ENCODE measurements at regions not wholly inside any gene's neighbourhood (a gene's known extent, or its start where the extent isn't known, plus 50 kb on each side); places are given as distances from the start of the nearest gene placed in this dataset.
"Not testable (repeated sequence)": the region's sequence is repeated elsewhere in the genome, so short reads cannot be mapped to it uniquely, and the experiment has no call there.

- no peak for DNase-seq (ENCODE audit: low read depth in 2 of 2)
These were observed 117.5 kb upstream of the SHB start for GRCh38 chr9:38186404-38187115.

DNA sequence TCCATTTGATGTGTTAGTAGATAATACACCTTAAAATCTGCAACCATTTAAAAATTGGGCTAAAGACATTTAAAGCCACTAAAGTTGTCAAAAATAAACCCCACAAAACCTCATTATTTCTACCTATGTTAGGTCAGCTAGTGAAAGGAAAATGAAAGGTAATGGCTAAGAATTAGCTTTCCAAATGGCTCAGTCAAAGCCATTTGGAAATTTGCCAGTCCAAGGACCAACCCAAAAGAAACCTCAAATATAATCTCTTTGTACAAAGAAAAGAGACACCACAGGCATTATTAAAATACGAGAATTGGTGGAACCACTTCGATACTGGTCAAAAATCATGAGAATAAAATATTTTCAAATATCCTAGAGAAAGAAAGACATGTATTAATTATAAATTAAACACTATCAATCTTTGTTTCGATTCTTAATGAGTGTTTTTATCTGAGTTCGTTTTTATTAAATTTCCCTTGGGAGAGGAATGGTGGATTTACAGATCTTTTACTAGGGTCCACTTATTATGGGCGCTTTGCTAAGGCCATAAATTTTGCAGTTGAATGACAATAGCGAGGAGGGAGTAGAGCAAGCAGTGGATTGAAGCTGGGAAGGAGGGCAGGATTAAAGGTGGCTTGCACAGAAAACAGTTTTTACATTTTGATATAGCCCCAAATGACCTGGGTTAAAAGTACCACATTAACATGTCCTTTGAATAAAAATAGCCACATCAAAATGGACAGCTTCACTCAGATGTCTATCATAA lies 116.8 kb upstream of the SHB start:
- DNase-seq (ENCODE audit: low read depth in 2 of 2) = no peak

- peak in 1 of 2 experiments; percentile 4 for DNase-seq (ENCODE audit: low read depth in 2 of 2)
These were observed 115.1 kb upstream of the SHB start for GRCh38 chr9:38183994-38184568.

DNA sequence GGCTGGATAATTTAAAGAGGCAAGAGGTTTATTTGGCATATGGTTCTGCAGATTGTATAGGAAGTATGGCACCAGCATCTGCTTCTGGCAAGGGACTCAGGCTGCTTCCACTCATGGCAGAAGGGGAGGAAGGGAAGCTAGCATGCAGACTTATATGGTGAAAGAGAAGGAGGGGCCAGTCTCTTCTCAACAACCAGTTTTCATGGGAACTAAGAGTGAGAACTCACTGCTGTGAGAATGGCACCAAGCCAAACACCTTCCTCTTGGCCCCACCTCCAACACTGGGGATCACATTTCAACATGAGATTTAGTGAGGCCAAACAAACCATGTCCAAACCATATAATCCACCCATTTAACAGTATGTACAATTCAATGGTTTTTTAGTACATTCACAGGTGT lies 113.3 kb upstream of the SHB start:
- no peak for DNase-seq (ENCODE audit: low read depth in 2 of 2)

DNA sequence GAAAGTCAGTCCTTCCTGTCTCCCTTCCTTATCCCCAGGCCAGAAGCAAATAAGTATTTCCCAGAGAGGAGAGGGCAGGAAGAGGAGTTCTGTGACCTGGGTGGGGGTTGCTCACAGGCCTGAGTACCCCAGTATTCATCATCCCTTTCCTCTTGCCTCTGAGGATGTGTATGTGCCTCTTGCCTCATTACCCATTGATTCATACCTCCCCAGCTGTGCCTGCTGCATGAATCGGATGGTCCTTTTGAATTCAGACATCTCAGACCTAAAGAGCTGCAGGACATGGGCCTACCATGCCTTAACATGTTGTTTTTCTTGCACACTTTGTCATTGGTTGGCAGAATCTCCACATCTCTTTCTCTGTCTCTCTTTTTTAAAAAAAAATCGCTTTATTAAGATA lies 112.8 kb upstream of the SHB start:
- no peak for DNase-seq (ENCODE audit: low read depth in 2 of 2)

- DNase-seq (ENCODE audit: low read depth in 2 of 2) = no peak
These were observed 112.2 kb upstream of the SHB start for GRCh38 chr9:38181232-38181631.

- DNase-seq (ENCODE audit: low read depth in 2 of 2) = no peak
These were observed 111.6 kb upstream of the SHB start for GRCh38 chr9:38180656-38181055.

- no peak for DNase-seq (ENCODE audit: low read depth in 2 of 2)
These were observed 110.9 kb upstream of the SHB start for GRCh38 chr9:38179965-38180364.

- DNase-seq (ENCODE audit: low read depth in 2 of 2) = no peak
These were observed 109.2 kb upstream of the SHB start for GRCh38 chr9:38178237-38178636.

DNA sequence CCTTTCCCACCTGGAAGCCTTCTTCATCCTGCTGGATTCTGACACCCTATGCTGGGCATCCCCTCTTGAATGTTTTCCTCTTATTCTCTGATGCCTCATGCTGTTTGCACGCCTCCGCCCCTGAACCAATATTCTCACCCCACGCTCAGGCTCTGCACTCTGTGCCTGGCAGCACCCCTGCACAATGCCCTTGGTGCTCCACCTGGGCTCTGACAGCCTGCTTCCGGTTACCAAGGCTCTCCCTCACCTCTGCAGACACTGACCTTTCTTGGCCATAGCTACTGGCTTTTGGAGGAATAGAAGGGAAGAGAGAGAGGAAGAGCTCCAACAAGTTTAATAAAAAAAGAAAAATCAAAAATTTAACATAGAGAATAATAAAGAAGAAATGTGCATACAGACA lies 108.7 kb upstream of the SHB start:
- DNase-seq (ENCODE audit: low read depth in 2 of 2) = no peak

DNA sequence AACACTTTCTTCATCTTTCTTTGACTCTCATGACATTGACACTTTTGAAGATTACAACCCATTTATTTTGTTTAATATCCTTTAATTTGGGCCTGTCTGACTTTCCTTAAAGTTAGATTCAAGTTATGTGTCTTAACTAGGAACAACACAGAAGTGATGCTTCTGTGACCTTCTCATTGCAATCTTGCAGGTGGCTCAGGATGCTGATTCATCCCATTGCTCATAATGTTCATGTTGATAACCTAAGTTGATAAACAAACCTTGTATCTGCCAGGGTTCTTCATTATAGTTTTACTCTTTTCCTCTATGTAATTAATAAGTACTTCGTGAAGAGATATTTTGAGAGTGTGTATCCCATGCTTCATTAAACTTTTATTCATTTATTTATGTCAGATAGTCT lies 107.2 kb upstream of the SHB start:
- no peak for DNase-seq (ENCODE audit: low read depth in 2 of 2)

DNA sequence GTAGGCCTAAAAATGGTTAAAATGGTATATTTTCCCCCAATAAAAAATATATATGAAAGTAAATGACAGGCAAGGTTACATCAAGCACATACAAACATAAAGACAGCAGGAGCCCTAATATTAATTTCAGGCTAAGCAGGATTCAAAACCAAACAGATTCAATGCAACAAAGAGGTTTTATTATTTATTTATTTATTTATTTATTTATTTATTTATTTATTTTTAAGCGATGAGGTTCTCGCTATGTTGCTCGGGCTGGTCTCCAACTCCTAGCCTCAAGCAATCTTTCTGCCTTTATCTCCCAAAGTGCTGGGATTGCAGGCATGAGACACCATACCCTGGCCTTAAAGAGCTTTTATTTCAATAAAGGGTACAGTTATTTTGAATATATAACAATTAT lies 106.4 kb upstream of the SHB start:
- no peak for DNase-seq (ENCODE audit: low read depth in 2 of 2)

- DNase-seq (ENCODE audit: low read depth in 2 of 2) = no peak
These were observed 103.6 kb upstream of the SHB start for GRCh38 chr9:38172586-38172985.

DNA sequence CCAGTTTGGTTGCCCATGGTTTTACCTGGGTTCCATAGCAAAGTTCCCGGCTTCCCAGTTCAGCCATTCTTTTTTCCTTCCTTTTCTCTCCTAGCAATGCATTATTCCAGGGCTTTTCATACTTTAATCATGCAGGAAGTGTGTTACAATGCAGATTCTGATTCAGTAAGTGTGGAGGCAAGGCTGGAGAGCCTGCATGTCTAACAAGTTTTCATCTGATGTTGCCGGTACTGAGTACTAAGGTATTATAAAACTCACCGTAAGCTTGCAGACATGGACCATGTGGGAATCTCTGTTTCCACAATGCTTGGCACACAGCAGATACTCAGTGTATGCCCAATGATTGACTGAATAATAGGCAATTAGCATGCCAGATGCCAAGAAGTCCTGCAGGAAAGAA lies 102.9 kb upstream of the SHB start:
- DNase-seq (ENCODE audit: low read depth in 2 of 2) = no peak

- no peak for DNase-seq (ENCODE audit: low read depth in 2 of 2)
These were observed 102.5 kb upstream of the SHB start for GRCh38 chr9:38171538-38171884.

GRCh38 chr9:38170763-38171537 lies 101.9 kb upstream of the SHB start:
- DNase-seq (ENCODE audit: low read depth in 2 of 2) = not testable (repeated sequence)

DNA sequence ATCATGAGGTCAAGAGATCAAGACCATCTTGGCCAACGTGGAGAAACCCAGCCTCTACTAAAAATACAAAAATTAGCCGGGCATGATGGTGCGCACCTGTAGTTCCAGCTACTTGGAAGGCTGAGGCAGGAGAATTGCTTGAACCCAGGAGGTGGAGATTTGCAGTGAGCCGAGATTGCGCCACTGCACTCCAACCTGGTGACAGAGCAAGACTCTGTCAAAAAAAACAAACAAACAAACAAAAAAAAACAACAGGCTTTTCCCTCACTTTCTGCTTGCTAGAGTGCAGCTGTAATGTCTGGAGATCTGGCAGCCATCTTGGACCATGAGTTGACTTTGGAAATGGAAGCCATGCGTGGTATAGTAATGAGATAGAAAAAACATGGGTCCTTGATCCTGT lies 101.1 kb upstream of the SHB start:
- DNase-seq (ENCODE audit: low read depth in 2 of 2) = not testable (repeated sequence)

DNA sequence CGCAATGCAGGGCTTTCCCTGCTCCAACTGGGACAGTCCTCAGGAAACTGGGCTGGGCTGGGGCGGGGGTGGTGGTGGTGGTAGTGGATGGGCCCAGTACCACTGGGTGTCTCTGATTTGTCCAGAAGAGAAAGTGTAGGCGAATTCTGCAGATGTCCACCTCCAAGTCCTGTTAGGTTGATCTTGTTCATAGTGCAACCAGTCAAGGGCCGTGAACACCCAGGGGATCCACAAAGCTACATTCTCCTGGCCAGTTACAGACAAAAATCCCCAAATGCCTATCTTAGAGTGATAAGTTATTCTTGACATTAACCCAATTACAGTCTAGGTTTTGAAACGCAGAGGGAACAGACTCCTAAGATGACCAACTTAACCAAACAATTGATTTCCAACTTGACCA lies 97.5 kb upstream of the SHB start:
- no peak for DNase-seq (ENCODE audit: low read depth in 2 of 2)

DNA sequence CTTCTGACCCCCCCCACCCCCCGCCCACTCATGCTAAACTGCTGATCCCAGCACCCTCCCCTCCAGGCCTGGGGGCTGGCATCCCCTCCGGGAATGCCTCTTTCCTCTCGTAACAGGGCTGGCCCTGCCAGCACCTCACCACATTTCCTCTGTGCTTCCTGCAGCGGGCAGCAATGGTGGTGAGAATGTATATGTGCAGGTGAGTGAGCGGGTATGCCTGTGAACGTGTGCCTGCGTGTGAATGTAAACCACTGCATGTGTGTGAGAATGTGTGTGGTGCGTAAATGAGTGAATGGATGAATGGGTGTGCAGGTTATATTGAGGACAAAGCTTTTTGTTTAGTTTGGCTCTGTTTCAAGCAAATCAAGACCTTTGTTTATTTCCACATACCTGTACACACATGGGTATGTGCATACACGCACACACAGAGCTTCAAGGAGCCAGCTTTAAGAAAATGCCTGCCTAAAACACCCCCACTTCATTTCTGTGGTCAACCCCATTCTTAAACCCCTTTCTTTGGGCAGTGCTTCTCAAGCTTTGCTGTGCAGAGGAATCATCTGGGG lies 95.7 kb upstream of the SHB start:
- DNase-seq (ENCODE audit: low read depth in 2 of 2) = no peak

DNA sequence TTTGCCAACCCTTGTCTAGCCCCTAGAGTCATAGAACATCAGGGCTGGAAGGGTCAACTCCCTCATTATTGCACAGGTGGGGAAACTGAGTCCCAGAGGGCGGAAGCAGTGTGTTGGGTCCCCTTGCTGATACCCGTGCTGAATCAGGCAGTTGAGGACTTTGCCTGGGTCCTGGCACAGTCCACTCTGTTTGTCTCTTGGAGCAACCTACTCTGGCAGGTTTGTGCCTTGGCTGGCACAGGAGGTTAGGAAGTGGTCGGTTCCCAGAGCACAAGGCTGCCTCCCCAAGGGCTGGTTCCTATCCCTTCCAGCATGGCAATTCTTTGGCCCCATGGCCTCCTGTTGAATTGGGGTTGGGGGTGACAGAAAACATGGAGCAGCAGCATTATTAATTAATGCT lies 94.5 kb upstream of the SHB start:
- DNase-seq (ENCODE audit: low read depth in 2 of 2) = no peak

DNA sequence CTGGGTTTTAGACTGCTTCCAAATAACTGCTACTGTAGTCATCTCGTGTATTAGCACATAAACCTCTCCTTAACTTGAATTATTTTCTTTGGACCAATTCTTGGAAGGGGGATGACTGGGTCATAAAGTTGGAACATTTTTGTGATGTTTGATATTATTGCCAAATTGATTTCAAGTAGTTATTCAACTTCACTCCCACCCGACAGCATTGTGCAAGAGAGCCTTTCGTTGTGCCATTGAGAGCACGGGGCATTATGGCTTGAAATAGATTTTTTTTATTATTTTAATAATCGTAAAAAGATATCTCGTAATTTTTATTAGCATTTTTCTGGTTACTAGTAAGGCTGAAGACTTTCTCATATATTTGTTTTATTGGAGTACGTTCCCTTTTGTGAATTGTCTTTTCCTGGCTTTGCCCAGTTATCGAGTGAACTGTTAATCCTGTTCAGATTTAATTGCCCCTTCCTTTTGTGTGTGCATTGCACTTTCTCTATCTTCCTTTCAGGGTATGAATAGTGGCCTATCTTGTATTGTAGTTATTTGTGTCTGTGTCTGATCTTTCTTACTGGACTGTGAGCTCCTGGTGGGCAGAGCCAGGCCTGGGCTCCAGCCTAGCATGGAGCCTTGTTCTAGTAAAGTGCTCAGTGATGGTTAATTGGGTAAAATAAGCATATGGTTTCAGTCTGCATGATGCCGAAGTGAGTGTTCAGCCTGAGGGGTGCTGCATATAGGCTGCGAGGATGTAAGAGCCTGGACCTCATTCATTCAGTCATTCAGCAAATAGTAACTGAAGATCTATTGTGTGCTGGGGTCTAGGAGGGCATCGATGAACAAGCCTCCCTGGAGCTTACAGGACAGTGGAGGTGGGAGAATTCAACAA lies 93.5 kb upstream of the SHB start:
- no peak for DNase-seq (ENCODE audit: low read depth in 2 of 2)

All from fibroblast of skin of left biceps (primary cell).